Activated T-helper 1 cell treated with Interleukin-2 at 50 U/mL for 16 hours (primary cell): ENCODE measurements at regions not wholly inside any gene's neighbourhood (a gene's known extent, or its start where the extent isn't known, plus 50 kb on each side); places are given as distances from the start of the nearest gene placed in this dataset.
"Not testable (repeated sequence)": the region's sequence is repeated elsewhere in the genome, so short reads cannot be mapped to it uniquely, and the experiment has no call there.

Source experiments
- DNase-seq: peaks from one replicate; pipeline ENCODE4 v3.0.0-alpha.2; 2020; ENCODE audit warnings: low read depth

DNA sequence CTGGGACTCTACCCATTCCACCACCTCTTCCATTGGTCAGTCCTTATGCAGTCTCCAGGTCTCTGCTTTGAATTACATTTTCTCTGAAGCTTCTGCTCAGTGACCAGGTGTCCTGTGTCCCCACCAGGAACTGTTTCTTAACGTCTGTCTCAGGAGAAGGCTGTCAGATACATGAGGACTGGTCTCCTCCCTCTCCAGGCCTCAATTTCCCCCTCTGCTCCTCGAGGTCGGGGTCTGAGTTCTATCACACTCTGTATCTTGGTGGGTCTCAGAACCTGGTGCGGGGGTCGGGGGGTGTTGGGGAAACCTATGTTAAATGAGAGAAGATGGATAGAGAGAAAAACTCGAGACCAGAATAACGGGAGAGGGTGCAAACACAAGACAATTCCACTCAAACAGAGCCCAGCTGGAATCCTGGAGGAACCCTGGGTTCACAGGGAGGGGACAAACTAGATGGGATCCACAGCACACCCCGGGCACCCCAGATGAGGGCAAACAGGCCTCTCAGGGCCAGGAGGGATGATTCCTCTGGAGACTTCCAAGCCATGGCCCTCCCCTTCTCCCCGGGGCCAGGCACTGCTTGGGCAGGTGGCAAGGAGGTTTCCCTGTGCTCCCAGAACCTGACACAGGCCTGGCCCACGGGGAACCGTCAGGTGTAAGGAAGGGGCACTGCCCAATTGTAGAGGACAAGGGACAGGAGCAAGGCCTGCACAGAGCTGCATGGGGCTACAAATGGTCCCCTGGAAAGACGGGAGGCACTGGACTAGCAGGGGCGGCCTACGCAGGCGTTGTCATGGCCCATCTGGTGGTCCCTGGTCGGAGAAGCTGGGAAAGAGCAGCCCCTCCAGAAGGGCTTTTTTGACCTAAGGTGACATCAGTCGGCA, 313.2 kb upstream of the DIO3 start:
- no peak for DNase-seq

DNA sequence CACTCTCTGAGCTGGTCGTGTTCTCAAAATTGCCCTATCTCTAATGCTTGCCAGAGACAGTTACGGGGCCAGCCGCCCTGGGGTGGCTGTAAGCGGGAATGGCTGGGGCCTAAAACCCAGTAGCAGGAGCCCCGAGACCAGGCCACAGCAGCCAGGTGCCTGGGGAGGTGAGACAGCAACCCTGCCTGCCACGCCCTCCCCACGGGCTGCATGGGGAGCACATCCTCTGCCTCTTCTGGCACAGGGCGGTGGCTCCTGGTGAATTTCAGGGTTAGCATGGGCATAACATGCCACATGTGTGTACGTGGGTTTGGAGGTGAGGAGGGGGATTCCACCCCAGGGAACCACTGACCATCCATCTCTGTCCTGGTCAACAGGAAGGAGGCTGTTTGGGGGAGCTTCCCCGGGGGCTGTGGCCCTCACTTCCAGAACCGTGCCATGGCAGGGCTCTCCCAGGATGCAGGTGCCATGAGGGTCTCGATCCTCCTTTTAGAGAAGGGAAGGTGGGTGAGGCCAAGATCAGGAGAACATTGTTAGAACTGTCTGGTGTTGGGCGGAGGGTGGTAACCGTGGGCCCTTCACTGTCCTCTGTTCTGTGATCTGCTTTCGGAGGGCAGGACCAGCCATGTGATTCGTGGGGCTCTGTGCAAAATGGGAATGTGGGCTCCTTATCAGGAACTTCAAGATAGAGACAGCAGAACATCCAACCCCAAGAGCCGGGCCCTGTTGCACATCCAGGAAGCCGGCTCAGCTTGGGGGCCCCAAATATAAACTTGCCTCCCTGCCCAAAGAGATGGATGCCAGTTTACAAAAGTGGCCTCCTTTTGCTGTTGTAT, 312.2 kb upstream of the DIO3 start:
- no peak for DNase-seq

DNA sequence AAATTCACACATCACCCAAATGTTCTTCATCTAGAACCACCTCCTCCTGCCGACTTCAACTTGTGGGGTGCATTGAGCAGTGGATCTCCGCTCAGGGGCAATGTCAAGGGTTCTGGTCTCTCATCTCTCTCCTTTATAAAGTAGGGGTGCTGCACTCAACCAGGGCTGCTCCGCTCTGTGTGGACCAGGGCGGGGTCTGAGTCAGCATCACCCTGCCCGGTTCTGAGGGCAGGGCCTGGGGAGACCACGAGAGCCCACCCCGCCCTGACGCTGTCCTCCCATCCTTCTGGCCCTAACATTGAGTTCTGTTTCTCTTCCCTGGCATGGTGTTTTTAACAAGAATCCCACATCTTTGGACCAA, 311.6 kb upstream of the DIO3 start:
- no peak for DNase-seq

DNA sequence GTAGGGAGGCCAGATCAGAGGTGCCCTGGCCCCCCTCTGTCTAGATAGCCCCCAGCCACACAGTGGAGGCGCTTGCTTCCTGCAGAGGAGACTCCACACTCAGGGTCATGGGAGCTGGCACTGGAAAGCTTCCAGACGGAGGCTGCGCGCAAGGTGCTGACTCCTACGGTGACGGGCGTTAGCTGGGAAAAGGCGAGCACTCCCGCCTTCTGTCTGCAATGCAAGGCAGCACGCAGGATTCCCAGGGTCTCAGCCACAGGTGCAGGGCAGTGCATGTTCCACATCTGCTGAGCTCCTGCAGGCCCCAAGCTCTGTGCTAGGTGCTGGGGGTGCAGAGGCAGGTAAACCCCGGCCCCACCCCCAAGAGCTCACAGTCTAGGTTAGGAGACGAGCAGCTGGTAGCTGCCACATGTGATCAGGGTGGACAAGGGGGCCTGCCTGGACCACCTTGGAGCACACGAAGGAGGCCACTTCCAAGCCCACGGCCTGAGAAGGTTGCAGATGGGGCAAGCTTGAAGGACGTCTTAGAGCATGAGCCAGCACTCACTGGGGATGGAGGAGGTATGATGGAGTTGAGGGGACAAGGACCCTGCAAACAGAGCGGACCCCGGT, 310.9 kb upstream of the DIO3 start:
- no peak for DNase-seq

- DNase-seq: no peak
These were observed 310.1 kb upstream of the DIO3 start for GRCh38 chr14:101250948-101251811.

- DNase-seq: no peak
These were observed 309.4 kb upstream of the DIO3 start for GRCh38 chr14:101251812-101252442.

GRCh38 chr14:101252443-101253214, 308.7 kb upstream of the DIO3 start:
- no peak for DNase-seq

DNA sequence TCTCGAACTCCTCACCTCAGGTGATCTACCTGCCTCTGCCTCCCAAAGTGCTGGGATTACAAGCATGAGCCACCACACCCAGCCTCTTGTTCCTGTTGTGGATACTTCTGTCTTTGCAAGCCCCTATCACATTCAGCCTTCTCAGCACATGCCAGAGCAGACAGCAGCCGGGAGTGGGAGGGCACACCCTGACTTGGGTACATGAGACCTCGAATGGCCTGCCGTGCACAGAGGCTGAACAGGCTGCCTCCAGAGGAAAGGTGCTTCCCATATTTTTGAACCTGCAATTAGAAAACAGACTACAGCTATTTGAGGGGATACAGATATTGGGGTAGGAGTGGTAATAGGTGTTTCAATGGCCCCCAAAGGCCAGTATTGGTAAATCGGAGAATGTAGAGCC, 307.3 kb upstream of the DIO3 start:
- no peak for DNase-seq

DNA sequence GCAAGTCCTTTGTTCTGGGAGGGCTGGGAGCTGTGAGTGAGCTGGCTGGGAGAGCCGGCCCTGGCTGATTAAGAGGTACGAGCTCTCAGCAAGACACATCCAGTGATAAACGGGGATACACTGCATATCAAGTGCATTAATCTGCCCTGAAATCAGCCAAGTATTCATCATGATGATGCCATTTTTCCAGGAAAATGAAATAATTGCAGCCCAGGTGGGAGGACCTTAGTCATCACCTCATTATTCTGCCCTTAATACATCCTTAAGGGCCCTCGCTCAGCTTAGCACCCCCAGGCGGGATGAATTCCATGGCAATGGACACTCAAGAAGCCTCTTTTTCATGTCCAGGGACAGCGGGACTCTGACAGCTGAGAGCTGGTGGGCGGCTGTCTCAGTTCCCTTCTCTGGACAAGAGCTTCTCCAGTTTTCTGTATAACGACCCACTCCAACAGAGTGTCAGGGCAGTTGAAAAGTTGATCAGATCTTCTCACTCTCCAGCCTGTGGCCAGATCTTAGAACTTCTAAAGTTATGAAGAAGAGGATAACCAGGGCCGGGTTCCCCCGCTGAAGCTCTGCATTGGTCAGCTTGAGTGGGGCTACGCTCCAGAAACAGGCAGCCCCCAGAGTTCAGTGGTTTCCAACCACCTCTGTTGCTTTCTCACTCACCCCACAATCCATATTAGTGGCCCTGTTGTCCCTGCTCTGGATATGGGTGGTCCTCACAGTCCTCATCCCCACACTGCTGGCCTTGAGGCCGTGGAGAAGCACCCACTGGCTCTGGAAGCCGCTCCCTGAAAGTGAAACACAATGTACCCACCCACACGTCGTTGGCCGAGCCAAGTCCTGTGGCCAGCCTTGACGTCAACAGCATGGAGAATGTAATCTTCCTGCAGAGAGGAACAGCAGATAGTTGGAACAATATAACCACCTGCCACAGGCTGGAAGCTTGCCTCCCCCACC, 306.2 kb upstream of the DIO3 start:
- no peak for DNase-seq

- DNase-seq: no peak
These were observed 305.6 kb upstream of the DIO3 start for GRCh38 chr14:101255765-101256125.

- no peak for DNase-seq
These were observed 305.0 kb upstream of the DIO3 start for GRCh38 chr14:101256266-101256665.

GRCh38 chr14:101257551-101257950, 303.7 kb upstream of the DIO3 start:
- no peak for DNase-seq

DNA sequence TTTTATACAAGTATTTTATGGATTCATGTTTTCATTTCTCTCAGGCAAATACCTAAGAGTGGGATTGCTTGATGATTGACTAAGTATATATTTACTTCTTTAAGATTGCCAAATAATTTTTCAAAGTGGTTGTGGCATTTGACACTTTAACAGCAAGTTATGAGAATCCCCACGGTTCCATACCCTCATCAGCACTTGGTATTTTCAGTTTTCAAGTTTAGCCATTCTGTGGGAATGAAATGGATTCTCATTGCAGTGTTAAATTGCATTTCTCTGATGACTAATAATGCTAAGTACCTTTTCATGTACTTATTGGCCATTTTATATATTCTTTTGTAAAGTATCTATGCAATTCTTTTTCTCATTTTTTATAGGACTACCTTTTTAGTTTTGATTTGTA, 301.5 kb upstream of the DIO3 start:
- DNase-seq: no peak

DNA sequence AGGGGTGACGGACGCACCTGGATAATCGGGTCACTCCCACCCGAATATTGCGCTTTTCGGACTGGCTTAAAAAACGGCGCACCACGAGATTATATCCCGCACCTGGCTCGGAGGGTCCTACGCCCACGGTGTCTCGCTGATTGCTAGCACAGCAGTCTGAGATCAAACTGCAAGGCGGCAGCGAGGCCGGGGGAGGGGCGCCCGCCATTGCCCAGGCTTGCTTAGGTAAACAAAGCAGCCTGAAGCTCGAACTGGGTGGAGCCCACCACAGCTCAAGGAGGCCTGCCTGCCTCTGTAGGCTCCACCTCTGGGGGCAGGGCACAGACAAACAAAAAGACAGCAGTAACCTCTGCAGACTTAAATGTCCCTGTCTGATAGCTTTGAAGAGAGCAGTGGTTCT, 294.9 kb upstream of the DIO3 start:
- DNase-seq: not testable (repeated sequence)

- DNase-seq: no peak
These were observed 288.2 kb upstream of the DIO3 start for GRCh38 chr14:101273091-101273490.

GRCh38 chr14:101276309-101277091, 284.8 kb upstream of the DIO3 start:
- DNase-seq: no peak

DNA sequence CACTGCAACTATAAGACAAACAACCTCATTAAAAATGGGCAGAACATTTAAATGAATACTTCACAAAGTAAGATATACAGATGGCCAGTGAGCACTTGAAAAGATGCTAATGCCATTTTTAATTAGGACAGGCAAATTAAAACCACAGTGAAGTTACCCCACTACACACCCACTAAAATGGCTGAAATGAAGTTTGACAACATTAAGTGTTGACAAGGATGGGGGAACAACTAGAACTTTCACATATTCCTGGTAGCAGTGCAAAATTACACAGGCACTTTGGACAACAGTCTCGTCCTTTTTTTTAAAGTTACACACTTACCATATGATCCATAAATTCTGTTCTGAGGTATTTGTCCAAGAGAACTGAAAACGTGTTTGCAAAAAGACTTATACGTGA, 278.9 kb upstream of the DIO3 start:
- no peak for DNase-seq

DNA sequence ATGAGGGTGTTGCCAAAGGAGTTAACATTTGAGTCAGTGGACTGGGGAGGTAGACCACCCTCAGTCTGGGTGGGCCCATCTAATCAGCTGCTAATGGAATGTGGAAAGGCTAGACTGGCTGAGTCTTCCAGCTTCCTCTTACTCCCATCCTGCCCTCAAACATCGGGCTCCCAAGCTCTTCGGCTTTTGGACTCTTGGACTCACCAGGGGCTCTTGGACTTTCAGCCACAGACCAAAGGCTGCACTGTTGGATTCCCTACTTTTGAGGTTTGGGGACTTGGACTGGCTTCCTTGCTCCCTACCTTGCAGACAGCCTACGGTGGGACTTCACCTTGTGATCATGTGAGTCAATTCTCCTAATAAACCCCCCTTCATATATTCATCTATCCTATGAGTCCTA, 276.6 kb upstream of the DIO3 start:
- DNase-seq: no peak
